Fibroblast of pulmonary artery (primary cell): ENCODE measurements at regions not wholly inside any gene's neighbourhood (a gene's known extent, or its start where the extent isn't known, plus 50 kb on each side); places are given as distances from the start of the nearest gene placed in this dataset.

Source experiments
- DNase-seq: peaks from one replicate; pipeline ENCODE4 v3.0.0-alpha.2; 2010; ENCODE audit warnings: low read depth
- H3K4me3 ChIP-seq: replicated peaks from 2 replicates; pipeline ENCODE4 v1.5.1; 2011; ENCODE audit warnings: low read depth, mild to moderate bottlenecking, control low read depth, low read length, moderate library complexity
- CTCF ChIP-seq: IDR thresholded peaks from 2 replicates; pipeline ENCODE4 v1.5.1; 2011; ENCODE audit warnings: mild to moderate bottlenecking, control low read depth, low read length, inconsistent platforms; ENCODE audit errors: missing control alignments

DNA sequence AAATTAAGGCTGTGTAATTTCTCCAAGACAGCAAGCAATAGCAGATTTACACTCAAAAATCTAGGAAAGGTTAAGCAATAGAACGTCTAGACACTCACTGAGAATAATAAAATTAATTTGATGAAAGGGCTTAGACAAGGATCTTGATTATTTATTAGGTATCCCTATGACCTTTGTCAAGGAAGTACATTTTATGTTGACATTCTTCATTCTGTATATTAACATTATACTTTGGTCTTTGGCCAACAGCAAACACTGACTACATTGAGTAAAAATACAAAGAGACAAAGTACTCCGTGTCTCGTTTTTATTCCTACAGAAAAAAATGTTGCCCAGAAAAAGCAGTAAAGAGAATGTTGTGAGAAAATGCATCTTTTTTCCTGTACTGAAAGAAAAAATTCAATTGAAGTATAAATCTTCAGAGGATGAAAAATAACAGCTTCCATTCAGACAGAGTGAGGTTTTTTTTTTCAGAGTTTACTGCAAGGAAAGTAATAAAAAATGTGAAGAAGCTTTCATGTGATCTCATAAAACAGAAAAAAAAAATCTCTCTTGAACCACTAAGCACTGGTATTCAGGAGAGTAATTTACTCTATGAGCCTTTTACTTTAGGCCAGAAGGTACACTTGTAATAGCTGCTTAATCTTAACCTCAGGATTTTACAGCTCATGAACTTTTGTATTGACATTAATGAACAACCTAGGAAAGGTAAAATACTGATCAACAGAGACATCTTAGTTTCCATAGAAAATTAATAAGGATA, 605.0 kb downstream of the FSCB start:
- TF ChIP-seq CTCF: no peak
- no peak for DNase-seq

GRCh38 chr14:43900173-43900655, 606.9 kb downstream of the FSCB start:
- H3K4me3 ChIP-seq: no peak overlapping the region
- DNase-seq: no peak
- TF ChIP-seq CTCF: no peak

More for the DNA sequence above, 605.0 kb downstream of the FSCB start:
- no peak overlapping the region for H3K4me3 ChIP-seq

DNA sequence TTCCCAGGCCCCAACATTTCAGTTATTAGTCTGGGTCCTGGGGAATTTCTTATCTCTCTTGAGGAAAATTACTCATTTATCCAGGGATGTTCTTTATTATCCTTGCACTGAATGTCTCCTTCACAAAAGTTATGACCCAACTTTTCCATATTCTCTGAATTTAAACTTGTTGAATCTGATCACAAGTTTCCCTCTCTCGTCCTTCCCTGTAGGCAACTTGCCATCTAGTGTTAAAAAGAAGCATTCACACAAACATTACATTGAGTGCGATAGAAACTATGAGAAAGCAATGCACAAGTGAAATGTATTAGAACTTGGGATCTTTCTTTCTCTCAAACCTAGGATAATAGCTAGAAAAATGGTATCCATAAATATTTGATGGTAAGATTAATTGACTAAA, 608.4 kb downstream of the FSCB start:
- no peak for TF ChIP-seq CTCF
- peak; percentile 1 for DNase-seq
- H3K4me3 ChIP-seq: no peak overlapping the region

DNA sequence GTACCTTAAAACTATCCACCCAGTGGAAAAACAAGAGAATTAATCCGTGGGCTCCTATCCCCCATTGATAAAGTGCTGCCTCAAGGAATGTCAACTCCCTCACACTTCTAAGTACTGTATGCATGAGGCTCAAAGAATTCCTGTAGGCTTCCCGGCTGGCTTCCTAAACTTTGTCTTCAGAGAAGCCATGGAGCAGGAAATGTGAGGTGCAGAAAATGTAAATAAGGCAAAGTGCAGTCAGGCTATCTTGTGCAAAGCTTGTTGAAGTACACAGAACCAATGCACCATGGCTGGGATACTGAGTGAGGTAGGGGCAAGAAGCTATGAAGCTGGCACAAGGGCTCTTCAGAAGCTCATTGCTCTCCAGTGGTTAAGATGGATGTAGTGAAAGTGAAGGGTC, 611.0 kb downstream of the FSCB start:
- DNase-seq: no peak
- no peak for TF ChIP-seq CTCF

GRCh38 chr14:43894534-43894933, 612.5 kb downstream of the FSCB start:
- DNase-seq: peak; percentile 27
- peak; percentile 49 for TF ChIP-seq CTCF
- no peak overlapping the region for H3K4me3 ChIP-seq

More for the DNA sequence above, 611.0 kb downstream of the FSCB start:
- no peak overlapping the region for H3K4me3 ChIP-seq

GRCh38 chr14:43887523-43887922, 619.6 kb downstream of the FSCB start:
- no peak for TF ChIP-seq CTCF

More at GRCh38 chr14:43887523-43887922, 619.6 kb downstream of the FSCB start:
- H3K4me3 ChIP-seq: no peak overlapping the region
- no peak for DNase-seq
